ENCODE measurements at regions not wholly inside any gene's neighbourhood (a gene's known extent, or its start where the extent isn't known, plus 50 kb on each side); places are given as distances from the start of the nearest gene placed in this dataset.

GRCh38 chr1:232459087-232459486 lies 170.8 kb downstream of the SIPA1L2 start:
- WGBS, 2 donors: 59 to 76% methylated on average over 4 of the region's 4 CpGs
- intact Hi-C loops (cut with DNase I): no loop called here
- Histone ChIP-seq H3K9me3 (no peaks in the 10 kb centered on the region), H3K4me3 (no peak overlapping the region), H3K27ac (no peak overlapping the region), H3K4me1 (peaks cover 0 to 11% (median 0%) of the 10 kb centered on the region in 3 donors), H3K27me3 (no peaks in the 10 kb centered on the region), H3K36me3 (peaks cover 0 to 67% (median 9%) of the 10 kb centered on the region in 3 donors)
- TF ChIP-seq CTCF (IDR thresholded peaks at IDR 0.05) (no peak), POLR2A (IDR thresholded peaks at IDR 0.05) (no peak)
- DNase-seq: no peak

- no peak for DNase-seq
- H3K27ac ChIP-seq: no peak overlapping the region
- no peak overlapping the region for H3K4me3 ChIP-seq
- peaks cover 0 to 52% (median 9%) of the 10 kb centered on the region in 3 donors for H3K36me3 ChIP-seq
- peaks cover 0 to 11% (median 0%) of the 10 kb centered on the region in 3 donors for H3K4me1 ChIP-seq
- no peak for TF ChIP-seq CTCF (IDR thresholded peaks at IDR 0.05)
- no peak for TF ChIP-seq POLR2A (IDR thresholded peaks at IDR 0.05)
- no peaks in the 10 kb centered on the region for H3K9me3 ChIP-seq
- no peaks in the 10 kb centered on the region for H3K27me3 ChIP-seq
- intact Hi-C loops (cut with DNase I): no loop called here
- 73 to 88% methylated on average over 3 of the region's 3 CpGs for WGBS, 2 donors
These were observed 172.3 kb downstream of the SIPA1L2 start for GRCh38 chr1:232457595-232457994.

- H3K4me3 ChIP-seq: no peak overlapping the region
- H3K27me3 ChIP-seq: no peaks in the 10 kb centered on the region
- no peaks in the 10 kb centered on the region for H3K9me3 ChIP-seq
- DNase-seq: no peak
- H3K4me1 ChIP-seq: peaks cover 0 to 11% (median 0%) of the 10 kb centered on the region in 3 donors
- 81 to 95% methylated on average over 2 of the region's 2 CpGs for WGBS, 2 donors
- TF ChIP-seq POLR2A (IDR thresholded peaks at IDR 0.05): no peak
- TF ChIP-seq CTCF (IDR thresholded peaks at IDR 0.05): no peak
- no peak overlapping the region for H3K27ac ChIP-seq
- intact Hi-C loops (cut with DNase I): no loop called here
- H3K36me3 ChIP-seq: peaks cover 0 to 51% (median 9%) of the 10 kb centered on the region in 3 donors
These were observed 173.2 kb downstream of the SIPA1L2 start for GRCh38 chr1:232456714-232457113.

- 76 to 85% methylated on average over 7 of the region's 7 CpGs for WGBS, 2 donors
- no peak overlapping the region for H3K27ac ChIP-seq
- H3K36me3 ChIP-seq: peaks cover 0 to 38% (median 0%) of the 10 kb centered on the region in 3 donors
- H3K27me3 ChIP-seq: no peaks in the 10 kb centered on the region
- intact Hi-C loops (cut with DNase I): no loop called here
- H3K4me3 ChIP-seq: no peak overlapping the region
- DNase-seq: no peak
- H3K4me1 ChIP-seq: peaks cover 0 to 11% (median 0%) of the 10 kb centered on the region in 3 donors
- no peaks in the 10 kb centered on the region for H3K9me3 ChIP-seq
- TF ChIP-seq CTCF (IDR thresholded peaks at IDR 0.05) (no peak), POLR2A (IDR thresholded peaks at IDR 0.05) (no peak)
These were observed 175.6 kb downstream of the SIPA1L2 start for GRCh38 chr1:232454227-232454886.

GRCh38 chr1:232452736-232453440 lies 177.0 kb downstream of the SIPA1L2 start:
- peaks cover 0 to 4% (median 0%) of the 10 kb centered on the region in 3 donors for H3K4me1 ChIP-seq
- intact Hi-C loops (cut with DNase I): no loop called here
- DNase-seq: no peak
- TF ChIP-seq CTCF (IDR thresholded peaks at IDR 0.05) (no peak), POLR2A (IDR thresholded peaks at IDR 0.05) (no peak)
- H3K27ac ChIP-seq: no peak overlapping the region
- H3K27me3 ChIP-seq: no peaks in the 10 kb centered on the region
- no peak overlapping the region for H3K4me3 ChIP-seq
- WGBS, 2 donors: 78 to 92% methylated on average over 1 of the region's 1 CpG
- H3K9me3 ChIP-seq: no peaks in the 10 kb centered on the region
- peaks cover 0 to 47% (median 0%) of the 10 kb centered on the region in 3 donors for H3K36me3 ChIP-seq
